Stimulated activated CD8-positive, alpha-beta memory T cell treated with anti-CD3 and anti-CD28 coated beads, Interleukin-15, amount 100 ng/mL, for 48 hours (primary cell): ENCODE measurements at regions not wholly inside any gene's neighbourhood (a gene's known extent, or its start where the extent isn't known, plus 50 kb on each side); places are given as distances from the start of the nearest gene placed in this dataset.

Experiments
- DNase-seq, 2 donors: peaks; one replicate each; pipeline ENCODE4 v3.0.0-alpha.2; 2020; ENCODE audit warnings: low read depth in 2 of 2

DNA sequence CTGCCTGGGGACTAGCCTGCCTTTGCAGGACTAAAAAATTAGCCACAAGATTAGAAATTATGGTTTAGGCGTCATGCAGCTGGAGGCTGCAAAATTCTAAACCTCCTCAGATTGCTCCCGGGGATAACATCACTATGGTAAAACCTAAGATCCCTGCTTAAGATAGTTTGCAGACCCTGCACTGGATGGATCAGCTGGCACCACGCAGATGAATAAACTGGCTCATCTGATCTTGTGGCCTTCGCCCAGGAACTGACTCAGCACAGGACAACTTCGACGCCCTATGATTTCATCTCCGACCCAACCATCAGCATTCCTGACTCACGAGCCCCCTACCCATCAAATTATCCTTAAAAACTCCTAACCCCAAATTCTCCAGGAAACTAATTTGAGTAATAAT is 482.4 kb downstream of the SPRY1 start:
- no peak for DNase-seq

DNA sequence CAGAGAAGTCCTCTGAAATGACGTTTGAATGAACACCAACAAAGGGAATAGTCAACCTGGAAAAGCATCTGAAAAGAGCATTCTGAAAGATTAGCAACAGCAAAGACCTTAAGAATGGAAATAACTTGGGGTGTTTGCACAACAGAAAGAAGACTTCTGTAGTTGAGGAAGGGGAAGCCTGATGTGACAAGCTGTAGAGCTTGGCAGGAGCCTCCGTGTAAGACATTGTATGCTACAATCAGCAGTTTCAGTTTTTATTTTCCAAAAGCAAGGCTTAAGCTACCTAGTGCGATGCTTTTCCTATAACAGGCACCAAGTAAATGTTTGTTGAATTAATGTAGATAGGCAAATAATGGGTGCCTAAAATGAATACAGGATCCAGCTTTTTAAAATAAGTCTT is 484.0 kb downstream of the SPRY1 start:
- no peak for DNase-seq

DNA sequence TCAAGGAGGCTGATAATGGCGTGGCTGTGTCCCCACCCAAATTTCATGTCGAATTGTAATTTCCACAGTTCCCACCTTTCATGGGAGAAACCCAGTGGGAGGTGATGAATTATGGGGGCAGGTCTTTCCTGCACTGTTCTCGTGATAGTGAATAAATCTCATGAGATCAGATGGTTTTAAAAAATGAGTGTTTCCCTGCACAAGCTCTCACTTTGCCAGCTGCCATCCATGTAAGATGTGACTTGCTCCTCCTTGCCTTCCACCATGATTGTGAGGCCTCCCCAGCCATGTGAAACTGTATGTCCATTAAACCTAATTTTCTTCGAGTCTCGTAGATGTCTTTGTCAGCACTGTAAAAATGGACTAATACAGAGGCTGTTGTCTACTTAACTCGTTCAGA is 488.3 kb downstream of the SPRY1 start:
- no peak for DNase-seq

DNA sequence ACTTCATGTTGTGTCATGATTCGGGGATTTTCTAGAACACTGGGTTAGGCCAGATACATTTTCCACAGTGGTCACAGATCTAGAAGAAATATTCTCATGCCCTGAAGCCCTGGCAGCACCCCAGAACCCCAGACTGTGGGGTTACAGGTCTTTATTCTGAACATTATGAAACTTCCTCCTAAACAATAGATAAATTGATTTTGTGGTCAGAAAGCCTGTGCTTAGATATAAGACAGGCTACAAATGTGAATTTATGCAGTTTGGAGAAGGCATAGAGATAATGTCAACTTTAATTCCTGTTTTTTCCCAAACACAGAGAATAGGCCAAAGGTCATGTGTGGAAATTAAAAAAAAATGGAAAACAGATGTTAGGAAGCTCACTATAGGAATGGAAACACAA is 492.9 kb downstream of the SPRY1 start:
- no peak for DNase-seq

DNA sequence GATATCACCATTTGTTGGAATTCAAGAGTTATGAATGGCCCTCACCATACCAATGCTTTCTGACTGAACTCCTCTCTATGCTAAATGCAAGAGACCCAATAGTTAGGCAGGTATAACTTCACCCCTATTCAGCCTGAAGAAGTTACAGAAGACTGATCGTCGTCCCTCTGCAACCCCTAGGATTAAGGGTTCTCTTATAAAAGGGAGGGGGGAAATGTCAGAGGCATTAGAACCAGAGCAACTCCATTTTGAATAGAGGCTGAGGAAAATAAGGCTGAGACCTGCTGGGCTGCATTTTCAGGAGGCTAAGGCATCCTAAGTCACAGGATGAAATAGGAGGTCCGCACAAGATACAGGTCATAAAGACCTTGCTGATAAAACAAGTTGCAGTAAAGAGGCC is 494.3 kb downstream of the SPRY1 start:
- no peak for DNase-seq

DNA sequence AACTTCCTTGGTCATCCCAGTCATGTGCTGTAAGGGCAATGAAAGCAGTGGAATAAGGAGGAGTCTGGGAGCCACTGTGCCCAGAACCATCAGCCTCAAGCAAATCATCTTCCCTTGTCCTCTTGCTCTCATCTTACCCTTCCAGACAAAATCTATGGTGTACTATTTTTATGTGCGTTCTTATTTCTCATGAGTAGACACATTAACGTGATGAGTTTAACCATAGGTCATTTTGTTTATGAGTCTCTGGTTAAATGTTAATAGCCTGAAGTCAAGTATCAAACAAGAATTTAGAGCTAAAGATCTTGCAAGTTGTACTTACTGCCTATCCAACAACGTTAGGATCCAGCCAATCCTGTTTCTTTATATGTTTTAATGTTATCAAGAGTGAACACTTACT is 495.3 kb downstream of the SPRY1 start:
- DNase-seq, result no peak

DNA sequence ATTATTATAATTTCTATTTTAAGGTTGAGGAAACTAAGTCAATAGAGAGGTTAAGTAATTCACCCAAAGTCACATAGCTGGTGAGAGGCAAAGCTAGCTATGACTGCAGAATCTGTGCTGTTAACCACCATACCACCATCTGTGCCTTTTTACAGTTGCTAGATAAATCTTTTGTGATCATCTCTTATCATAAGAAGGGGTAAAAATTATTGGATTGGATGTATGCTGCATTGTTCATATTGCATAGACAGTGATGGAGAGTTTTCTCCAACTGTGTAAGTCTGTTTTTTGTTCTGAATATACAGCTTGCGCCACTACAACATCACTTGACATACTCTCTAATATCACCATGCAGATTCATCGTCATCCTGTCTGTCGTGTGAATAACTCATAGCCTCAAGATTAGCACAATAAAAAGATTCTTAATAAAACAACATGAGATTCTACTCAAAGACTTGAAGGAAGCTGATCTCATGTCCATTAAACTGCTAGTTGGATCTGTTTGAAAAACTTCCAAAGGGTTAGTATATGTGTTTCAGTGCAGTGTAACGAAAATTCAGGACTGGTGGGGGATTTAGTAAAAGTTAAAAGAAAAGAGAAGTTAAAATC is 495.9 kb downstream of the SPRY1 start:
- no peak for DNase-seq

DNA sequence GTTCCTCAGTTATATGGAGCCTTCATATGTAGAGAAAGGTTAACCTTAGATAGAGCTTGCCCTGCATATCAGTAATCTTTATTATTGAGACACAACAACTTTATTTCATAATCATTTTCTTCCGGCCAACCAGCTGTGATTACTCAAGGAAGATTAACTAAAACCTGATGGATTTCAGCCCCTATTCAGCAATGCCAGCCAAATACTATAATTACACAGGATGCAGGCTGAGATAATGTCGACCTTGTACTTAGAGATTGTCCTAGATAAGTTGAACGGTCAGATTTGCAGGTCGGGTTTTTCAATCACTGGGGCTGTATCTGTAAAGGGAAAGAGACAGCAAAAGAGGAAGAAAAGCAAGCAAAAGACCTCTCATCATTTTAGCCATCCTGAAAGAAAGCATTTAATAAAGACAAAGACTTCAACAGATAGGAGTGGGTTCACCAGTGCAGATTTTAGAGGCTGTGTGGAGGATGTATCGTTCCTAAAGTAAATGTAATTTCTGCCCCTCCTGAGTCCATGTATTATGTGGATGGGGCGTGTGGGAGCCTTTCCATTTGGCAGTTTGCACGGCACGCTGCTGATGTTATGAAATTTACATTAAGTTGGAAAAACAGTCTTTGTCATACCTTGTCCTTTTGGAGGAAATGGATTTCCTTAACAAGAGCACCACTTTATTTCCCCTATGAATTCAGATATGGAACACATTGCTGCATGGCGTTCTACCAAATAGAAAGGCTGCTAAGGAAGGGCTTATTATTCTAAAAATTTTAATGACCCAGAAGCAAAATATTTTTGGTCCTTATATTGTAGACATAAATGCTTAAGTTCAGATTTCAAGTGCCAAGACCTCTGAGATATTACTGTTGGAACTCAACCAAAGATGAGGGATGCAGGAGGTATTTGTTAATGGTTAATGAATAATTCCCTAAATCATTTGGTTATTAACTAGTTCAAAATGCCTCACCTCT is 496.7 kb downstream of the SPRY1 start:
- no peak for DNase-seq

DNA sequence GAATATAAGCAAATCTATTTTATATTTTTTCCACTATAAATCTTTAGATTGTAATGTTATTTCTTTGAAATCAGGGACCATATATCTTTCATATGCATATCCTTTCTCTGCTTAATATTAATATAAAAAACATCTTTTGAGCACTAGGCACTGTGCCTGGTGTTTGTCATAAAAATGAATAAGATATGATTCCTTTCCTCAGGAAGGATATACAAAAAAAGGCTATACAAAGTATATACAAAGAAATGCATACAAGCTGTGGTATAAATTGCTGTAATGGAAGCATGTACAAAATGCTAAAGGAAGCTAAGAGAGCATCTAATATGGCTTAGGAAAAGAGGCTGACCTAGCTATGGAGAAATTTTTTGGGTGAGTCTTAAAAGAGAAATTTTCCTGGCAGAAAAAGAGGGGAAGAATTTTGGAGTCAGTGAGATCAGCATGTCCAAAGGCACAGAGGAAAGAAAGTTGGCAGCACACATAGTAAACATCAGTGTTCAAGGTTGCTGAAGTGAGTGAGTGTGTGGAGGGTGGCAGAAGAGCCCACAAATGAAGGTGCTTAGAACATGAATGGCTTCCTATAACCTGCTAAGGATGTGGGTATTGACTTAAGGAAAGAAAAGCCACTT is 500.0 kb downstream of the SPRY1 start:
- DNase-seq, result no peak

DNA sequence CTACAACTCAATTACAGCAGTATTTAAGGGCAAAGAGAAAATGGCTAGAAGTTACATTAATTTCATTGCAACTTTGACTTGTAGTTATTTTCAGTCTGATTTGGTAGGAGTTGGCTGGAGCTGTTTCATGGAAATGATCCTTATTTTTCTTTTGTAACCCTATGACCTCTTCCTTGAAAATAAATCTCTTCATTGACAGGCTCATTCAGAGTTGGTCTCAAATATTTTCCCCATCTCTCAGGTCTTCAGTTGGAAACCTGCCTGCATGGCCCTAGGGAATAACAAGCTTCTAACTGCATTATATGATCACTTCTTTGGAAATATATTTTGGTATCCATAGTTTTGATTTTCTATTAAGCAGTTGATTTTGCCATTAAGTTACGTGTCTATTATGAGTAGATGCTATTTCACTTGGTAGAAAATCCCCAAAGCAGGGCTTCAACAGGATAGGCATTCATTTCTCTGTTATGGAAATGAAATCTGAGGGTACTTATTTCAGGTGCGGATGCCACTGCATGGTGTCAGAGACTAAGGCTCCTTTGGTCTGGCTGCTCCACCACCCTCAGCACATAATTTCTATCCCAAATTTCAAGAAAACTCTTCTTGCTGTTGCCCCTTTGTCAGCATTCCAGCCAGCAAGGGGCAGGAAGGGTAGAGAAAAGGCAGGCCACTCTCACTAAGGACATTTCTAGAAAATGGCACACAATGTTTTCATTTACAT is 502.5 kb downstream of the SPRY1 start:
- no peak for DNase-seq

DNA sequence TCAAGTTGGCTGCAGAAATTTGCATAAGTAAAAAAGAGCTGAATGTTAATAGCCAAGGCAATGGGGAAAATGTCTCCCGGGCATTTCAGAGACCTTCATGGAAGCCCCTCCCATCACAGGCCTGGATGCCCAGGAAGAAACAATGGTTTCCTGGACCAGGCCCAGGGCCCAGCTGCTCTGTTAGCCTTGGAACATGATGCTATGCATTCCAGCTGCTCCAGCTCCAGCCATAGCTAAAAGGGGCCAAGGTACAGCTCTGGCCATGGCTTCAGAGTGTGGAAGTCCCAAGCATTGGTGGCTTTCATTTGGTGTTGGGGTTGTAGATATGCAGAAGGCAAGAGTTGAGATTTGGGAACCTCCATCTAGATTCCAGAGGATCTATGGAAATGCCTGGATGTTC is 508.3 kb downstream of the SPRY1 start:
- no peak for DNase-seq

DNA sequence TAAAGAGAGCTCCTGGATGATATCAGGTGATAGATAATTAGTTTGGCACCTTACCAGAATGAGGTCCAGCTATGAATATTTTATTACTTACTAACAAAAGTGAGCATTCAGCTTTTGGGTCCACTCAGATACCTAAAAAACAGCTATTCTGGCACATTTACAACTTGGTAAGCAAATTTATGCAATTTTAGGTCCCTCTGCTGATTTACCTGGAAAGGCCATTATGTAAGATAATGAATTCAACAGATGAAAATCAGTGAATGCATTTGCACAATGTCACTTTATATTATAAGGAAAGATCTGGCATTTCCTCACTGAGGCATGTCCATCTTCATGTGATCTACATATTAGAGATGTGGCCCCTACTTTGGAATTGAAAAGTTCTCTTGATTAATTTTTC is 517.0 kb downstream of the SPRY1 start:
- no peak for DNase-seq

DNA sequence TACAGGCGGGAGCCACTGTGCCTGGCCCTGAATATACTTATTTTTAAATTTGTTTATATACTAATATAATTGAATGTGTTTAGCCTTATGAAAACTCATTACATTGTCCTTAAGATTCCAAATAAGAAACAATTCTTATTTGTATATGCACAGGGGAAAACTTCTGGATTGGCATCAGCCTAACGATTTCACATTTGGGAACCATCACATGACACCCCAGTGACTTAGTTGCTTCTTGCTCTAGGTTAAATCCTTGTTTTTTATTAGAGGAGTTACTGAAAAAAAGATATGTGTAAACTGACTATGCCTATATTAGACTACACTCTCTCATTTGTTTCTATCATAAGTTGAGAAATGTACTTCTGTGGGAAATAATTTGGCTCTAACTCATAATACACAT is 520.2 kb downstream of the SPRY1 start:
- no peak for DNase-seq

DNA sequence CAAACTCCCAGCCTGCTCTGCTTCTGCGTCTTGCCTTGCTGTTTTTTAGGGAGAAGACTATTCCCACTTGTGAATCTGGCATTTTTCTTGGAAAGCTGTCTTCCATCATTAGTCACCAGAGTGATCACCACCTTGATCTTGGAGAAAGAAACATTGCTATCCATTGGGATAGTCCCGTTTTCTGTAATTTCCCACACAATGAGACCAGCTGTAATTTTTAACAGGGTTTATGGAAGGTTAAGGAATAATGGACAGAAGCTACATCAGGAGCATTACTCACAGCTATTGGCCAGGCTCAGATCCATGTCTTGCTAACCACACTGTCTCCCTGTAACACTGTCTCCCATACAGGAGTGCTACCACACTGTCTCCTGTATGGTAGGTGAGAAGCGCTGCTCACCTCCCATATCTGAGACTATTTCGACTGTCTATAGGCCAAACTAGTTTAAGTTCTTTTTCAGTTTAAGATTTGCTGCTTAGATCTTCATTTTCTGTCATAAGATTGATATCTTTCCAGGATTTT is 523.0 kb downstream of the SPRY1 start:
- DNase-seq, result no peak

DNA sequence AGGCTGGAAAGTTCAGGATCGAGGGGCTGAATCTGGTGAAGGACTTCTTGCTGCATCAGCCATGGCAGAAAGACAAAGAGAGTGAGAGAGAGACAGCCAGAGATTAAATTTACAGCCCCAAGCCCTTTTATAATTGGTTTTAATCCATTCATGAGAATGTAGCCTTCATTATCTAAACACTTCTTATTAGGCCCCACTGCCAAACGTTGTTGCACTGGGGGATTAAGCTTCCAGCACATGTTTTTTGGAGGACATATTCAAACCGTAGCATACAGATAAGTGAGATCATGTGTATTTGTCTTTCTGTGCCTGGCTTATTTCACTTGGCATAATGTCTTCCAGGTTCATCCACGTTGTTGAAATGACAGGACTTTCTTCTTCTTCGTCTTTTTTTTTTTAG is 524.7 kb downstream of the SPRY1 start:
- no peak for DNase-seq

DNA sequence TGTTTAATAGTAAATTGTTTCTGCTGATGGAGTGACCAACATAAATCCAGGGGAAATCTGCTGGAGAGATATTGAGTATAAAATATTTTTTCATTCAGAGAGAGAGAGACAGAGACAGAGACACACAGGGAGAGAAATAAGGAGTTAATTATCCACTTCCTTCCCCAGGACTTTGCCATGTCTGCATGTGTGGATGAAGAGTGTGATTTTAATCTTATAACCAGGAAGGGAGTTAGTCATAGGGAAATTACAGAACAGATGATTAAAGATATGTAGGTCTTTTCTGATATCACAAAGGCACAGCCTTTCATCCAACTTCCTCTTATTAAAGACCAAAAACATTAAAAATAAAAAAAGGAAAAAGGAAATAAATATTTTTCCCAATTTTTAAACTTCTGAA is 526.3 kb downstream of the SPRY1 start:
- no peak for DNase-seq

DNA sequence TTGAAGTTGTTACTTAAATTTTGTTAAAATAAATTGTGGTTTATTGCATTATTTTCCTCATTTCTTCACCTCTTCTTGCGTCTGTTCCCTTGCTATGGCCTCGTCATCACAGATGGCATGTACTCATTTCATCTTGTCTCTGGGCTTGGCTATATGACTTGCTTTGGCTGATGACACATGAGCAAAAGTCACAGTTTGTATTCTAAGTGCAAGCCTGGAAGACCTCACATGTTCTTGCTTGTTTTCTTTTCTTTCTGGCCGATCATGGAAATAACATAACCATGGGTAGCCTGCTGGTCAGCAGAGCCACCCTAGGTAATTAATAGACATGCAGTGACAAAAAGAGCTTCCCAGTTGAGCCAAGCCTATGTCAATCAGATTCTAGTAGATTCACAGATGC is 527.9 kb downstream of the SPRY1 start:
- DNase-seq, result no peak

DNA sequence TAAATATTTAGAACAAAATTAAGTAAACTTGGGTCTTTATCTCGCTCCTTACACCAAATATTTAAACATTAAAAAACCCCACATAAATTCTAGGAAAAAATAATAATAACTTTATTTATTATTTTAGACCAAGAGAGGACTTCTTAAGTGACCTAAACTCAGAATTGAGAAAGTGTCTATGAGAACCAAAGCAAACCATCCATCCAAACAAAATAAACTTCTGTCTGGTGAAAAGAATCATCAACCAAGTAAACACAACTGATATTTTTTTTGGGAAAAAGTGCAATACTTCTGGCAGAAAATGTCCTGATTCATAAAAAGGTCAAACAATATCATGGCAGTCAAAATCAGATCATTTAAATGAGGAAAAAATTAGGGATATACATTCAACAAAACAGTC is 533.0 kb downstream of the SPRY1 start:
- no peak for DNase-seq

DNA sequence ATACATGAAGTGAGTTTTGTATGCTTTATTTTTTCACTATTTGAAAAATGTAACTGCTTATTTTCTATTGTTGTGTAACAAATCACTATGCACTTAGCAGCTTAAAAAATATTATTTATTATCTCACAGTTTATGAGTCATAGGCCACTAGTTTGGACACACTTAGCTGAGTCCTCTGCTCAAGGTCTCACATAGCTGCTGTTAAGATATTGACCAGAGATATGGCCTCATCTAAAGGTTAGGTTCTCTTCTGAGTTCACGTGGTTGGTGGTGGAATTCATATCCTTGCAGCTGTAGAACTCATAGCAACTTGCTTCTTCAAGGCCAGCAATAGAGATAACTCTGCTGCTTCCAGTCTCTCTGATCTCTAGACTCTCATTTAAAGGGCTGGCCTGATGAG is 534.4 kb downstream of the SPRY1 start:
- DNase-seq, result no peak

DNA sequence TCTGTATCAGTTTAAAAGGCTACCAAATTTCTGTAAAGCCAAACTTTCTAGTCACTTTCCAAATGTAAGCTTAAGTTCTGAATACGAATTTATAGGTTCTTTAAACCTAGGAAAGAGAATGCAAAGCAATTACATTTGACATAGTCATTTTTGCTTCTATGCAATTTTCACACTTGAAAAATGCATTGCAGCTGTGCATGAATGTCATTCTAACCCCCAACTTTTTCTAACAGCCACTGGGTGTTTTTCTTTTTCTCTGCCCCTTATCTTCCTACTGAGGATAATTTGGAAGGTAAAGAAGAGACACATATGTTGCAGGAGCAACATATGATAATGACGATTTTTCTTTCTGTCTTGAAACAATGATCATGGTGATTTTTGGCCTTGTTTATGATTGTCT is 537.5 kb downstream of the SPRY1 start:
- no peak for DNase-seq

DNA sequence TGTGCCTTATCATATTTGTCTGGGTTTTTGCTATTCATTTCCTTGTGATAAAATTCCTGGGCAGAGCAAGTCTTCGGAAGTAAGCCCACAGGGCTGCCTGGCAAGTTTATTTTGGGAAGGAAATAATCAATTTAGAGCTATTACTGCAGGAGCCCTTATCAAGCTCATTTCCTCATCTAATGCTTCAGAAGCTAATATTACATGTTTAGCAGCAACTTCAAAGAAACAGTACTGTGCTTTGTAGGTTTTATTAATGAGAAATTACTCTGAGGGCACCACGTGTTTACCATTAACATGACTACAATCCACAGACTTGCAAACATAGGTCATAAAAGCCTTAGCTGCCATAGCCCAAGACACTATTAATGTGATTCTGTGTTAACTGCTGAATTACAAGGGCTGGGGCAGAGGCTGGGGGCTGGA is 540.0 kb downstream of the SPRY1 start:
- DNase-seq, result no peak

DNA sequence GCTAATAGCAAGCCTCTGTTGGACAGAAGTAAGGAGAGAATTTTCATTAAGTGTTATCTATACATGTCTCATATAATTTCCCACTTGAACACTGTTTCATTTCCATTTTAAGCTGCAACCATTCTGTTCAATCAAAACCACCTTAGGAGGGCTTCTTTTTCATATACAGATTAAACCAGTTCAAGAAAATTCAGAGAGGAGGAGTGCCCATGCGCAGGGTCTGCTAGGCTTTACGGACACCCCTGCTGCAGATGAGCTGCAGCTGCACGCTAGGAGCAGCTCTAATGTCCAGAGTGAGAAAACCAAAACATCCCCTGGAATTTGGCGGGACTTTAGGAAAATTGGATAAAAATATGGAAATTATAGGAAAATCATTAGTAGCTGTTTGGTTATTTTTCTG is 541.0 kb downstream of the SPRY1 start:
- no peak for DNase-seq
